ENCODE measurements at regions not wholly inside any gene's neighbourhood (a gene's known extent, or its start where the extent isn't known, plus 50 kb on each side); places are given as distances from the start of the nearest gene placed in this dataset.

DNA sequence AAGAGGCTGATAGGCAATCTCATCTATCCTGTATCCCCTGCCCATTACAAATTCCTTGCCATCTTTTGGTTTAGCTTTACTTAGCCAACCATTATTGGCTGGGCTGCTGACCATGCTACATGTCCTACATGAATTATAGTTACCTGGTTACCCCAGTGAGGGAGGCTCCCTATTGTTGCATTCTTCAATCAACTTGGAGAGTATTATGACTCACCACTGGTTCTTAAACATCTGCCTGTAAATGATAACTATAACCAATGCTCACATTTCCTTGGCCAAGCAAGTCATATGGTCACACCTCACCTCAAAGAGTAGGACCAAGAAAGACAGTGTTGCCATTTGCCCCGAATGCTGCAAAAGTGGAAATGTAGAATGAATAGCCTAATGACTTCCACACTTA is 297.6 kb downstream of the IL15 start:
- Mint-ChIP-seq H3K27ac (no peak overlapping the region), H3K4me3 (no peak overlapping the region), H3K4me1 (no peaks in the 10 kb centered on the region), H3K27me3 (no peaks in the 10 kb centered on the region), H3K9me3 (peaks cover 6% of the 10 kb centered on the region in 2 donors)
- ATAC-seq (no peak), DNase-seq (no peak)

DNA sequence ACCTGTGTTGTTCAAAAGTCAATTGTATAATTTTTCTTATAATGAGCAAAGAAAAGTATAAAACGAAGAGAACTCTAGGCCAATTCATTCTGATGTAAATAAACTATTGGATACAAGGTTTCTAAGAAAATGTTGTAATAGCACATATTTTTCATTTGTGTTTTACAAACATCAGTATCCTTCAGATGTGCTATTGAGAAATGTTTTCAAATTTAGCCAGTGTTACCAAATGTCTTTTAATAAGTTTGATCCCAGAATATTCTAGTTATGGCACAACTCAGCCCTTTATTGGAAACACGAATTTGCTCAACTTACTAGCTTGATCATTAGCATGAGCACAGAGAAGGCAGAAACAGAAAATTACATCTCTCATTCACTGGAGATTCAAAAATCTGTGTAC is 319.3 kb downstream of the IL15 start:
- ATAC-seq (no peak), DNase-seq (no peak)
- Mint-ChIP-seq H3K4me3 (no peak overlapping the region), H3K27me3 (peaks cover 12% of the 10 kb centered on the region), H3K9me3 (no peaks in the 10 kb centered on the region), H3K27ac (no peak overlapping the region), H3K4me1 (no peaks in the 10 kb centered on the region)

DNA sequence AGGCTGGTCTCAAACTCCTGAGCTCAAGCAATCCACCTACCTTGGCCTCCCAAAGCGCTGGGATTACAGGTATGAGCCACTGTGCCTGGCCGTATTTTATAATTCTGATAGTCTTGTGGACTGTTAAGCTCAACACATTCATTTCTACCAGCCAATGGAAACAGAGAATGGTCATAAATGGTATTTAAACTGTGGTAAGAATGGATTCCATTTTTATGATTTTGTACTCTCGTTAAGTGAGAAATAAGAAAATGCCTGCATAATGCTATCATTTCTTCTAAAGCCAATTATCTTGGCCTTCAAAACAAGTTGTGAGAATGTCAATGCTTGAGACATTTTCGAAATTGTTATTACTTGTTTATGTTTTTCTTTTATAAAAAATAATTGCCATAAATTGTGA is 321.0 kb downstream of the IL15 start:
- no peak for DNase-seq
- H3K9me3 Mint-ChIP-seq: no peaks in the 10 kb centered on the region
- peaks cover 12% of the 10 kb centered on the region for H3K27me3 Mint-ChIP-seq
- no peaks in the 10 kb centered on the region for H3K4me1 Mint-ChIP-seq
- no peak overlapping the region for H3K27ac Mint-ChIP-seq
- H3K4me3 Mint-ChIP-seq: no peak overlapping the region
- ATAC-seq: no peak

DNA sequence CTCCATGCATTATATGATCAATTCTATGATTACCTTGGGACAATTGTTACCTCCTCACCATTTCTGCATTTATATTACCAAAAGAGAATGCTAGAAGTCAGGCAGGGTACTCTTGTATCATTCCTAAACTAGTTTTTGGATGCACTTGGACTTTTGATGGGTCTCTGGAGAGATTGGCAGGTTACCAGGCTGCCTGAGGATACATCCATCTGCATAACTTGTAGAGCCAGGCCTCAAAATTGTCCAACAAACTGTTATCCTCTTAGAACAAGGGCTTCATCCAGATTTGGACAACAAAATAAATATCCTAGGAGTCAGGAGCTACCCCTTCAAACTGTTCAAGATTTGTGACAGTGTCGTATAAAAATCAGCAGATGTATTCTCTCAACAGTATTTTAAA is 326.1 kb downstream of the IL15 start:
- Mint-ChIP-seq H3K9me3 (peaks cover 7 to 9% of the 10 kb centered on the region in 2 donors), H3K27me3 (peaks cover 7% of the 10 kb centered on the region), H3K4me1 (no peaks in the 10 kb centered on the region), H3K27ac (no peak overlapping the region), H3K4me3 (no peak overlapping the region)
- DNase-seq (no peak), ATAC-seq (no peak)

DNA sequence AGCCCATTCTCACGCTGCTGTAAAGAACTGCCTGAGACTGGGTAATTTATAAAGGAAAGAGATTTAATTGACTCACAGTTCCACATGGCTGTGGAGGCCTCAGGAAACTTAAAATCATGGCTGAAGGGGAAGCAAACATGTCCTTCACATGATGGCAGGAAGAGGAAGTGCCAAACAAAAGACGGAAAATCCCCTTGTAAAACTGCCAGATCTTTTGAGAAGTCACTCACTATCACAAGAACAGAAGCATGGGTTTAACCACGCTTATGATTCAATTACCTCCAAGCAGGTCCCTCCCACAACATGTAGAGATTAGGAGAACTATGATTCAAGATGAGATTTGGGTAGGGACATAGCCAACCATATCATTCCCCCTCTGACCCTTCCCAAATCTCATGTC is 335.5 kb downstream of the IL15 start:
- H3K9me3 Mint-ChIP-seq: peaks cover 28 to 36% of the 10 kb centered on the region in 2 donors
- no peak for DNase-seq
- no peaks in the 10 kb centered on the region for H3K4me1 Mint-ChIP-seq
- H3K4me3 Mint-ChIP-seq: no peak overlapping the region
- ATAC-seq: no peak
- H3K27ac Mint-ChIP-seq: no peak overlapping the region
- no peaks in the 10 kb centered on the region for H3K27me3 Mint-ChIP-seq

DNA sequence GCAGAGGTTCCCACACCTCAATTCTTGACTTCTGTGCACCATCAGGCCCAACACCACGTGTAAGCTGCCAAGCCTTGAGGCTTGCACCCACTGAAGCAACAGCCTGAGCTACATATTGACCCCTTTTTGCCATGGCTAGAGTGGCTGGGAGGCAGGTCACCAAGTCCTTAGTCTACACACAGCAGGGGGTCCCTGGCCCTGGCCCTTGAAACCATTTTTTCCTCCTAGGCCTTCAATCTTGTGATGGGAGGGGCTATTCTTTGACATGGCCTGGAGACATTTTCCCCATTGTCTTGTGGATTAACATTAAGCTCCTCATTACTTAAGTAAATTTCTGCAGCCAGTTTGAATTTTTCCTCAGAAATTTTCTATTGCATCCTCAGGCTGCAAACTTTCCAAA is 336.6 kb downstream of the IL15 start:
- ATAC-seq: no peak
- Mint-ChIP-seq H3K4me1 (no peaks in the 10 kb centered on the region), H3K4me3 (no peak overlapping the region), H3K27me3 (no peaks in the 10 kb centered on the region), H3K9me3 (peaks cover 24 to 30% of the 10 kb centered on the region in 2 donors), H3K27ac (no peak overlapping the region)
- no peak for DNase-seq
